Erythroblast (primary cell): ENCODE measurements at regions not wholly inside any gene's neighbourhood (a gene's known extent, or its start where the extent isn't known, plus 50 kb on each side); places are given as distances from the start of the nearest gene placed in this dataset.

Experiments
- GATA1 ChIP-seq: IDR thresholded peaks from 2 replicates; pipeline ENCODE4 v1.6.1; 2011; ENCODE audit warnings: low read depth, mild to moderate bottlenecking, control low read depth, low read length, moderate library complexity
- POLR2A ChIP-seq: IDR thresholded peaks from 2 replicates; pipeline ENCODE4 v1.6.1; 2011; ENCODE audit warnings: mild to moderate bottlenecking, low read length

DNA sequence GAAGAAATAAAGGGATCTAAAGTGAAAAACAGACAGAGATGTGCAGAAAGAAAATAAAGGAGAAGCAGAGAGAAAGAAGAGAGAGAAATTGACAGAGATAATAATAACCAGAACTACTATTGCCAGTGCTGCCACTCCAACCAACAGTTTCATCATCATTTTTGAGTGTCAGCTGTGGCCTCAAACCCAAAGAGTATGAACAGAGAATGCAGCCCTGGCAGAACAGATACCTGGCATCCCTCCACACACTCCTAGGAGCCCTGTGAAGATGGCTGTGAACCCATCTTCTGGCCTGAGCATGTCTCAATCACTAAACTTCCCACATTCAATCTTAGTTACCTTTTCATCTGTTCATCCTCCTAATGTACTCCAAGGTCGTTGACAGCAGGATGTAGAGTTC is 385.8 kb upstream of the NFIA start:
- no peak for TF ChIP-seq POLR2A
- TF ChIP-seq GATA1 = no peak
